OCI-LY3 (cell line): ENCODE measurements at regions not wholly inside any gene's neighbourhood (a gene's known extent, or its start where the extent isn't known, plus 50 kb on each side); places are given as distances from the start of the nearest gene placed in this dataset.

ENCODE experiments used
- CTCF ChIP-seq: fragments of 200-600, 300-600 bp; sonication (generic); IDR thresholded peaks from 2 replicates; pipeline ENCODE4 v1.5.1; 2014; ENCODE audit warnings: antibody characterized with exemption, low read length, low read depth
- EZH2phosphoT487 ChIP-seq: fragments of 200-600 bp; shearing (Covaris generic); IDR thresholded peaks from 2 replicates; pipeline ENCODE4 v1.6.1; 2018; ENCODE audit warnings: antibody characterized with exemption, mixed run types, low read depth

DNA sequence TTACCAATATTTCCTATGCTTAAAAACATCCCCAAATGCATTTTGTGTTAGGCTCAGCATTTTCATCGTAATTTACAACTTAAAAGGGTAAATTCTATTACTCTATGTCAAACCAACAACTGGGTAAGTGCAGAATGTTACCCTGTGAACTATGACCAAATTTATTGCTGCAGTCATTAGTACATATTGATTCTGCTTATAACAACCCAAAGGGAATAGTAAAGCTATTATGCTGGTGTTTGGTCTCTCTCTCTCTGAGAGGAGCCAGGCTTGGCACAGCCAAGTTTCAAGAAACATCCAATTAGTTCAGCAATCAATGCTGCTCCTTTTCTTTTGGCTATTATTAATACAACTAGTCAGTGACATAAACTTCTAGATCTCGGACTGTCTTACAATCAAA lies 747.7 kb downstream of the CENPC start:
- no peak for TF ChIP-seq EZH2phosphoT487
- no peak for TF ChIP-seq CTCF
